Stimulated activated CD4-positive, alpha-beta T cell treated with anti-CD3 and anti-CD28 coated beads, Interleukin-2, amount 100 ng/mL, for 4 hours (primary cell): ENCODE measurements at regions not wholly inside any gene's neighbourhood (a gene's known extent, or its start where the extent isn't known, plus 50 kb on each side); places are given as distances from the start of the nearest gene placed in this dataset.
"Not testable (repeated sequence)": the region's sequence is repeated elsewhere in the genome, so short reads cannot be mapped to it uniquely, and the experiment has no call there.

Experiments
- DNase-seq: peaks from one replicate; pipeline ENCODE4 v3.0.0-alpha.2; 2020; ENCODE audit warnings: low read depth

- DNase-seq = no peak
Observed at GRCh38 chr2:146477383-146477782, 1367.4 kb upstream of the ACVR2A start.

- no peak for DNase-seq
Observed at GRCh38 chr2:146468578-146468977, 1376.3 kb upstream of the ACVR2A start.

GRCh38 chr2:146467425-146467824 lies 1377.4 kb upstream of the ACVR2A start:
- DNase-seq = no peak

- no peak for DNase-seq
Observed at GRCh38 chr2:146465460-146465859, 1379.4 kb upstream of the ACVR2A start.

GRCh38 chr2:146461068-146461467 lies 1383.8 kb upstream of the ACVR2A start:
- DNase-seq = no peak

- no peak for DNase-seq
Observed at GRCh38 chr2:146458585-146458984, 1386.2 kb upstream of the ACVR2A start.

- no peak for DNase-seq
Observed at GRCh38 chr2:146457221-146457620, 1387.6 kb upstream of the ACVR2A start.

GRCh38 chr2:146455325-146455724 lies 1389.5 kb upstream of the ACVR2A start:
- DNase-seq = no peak

- no peak for DNase-seq
Observed at GRCh38 chr2:146451972-146452371, 1392.9 kb upstream of the ACVR2A start.

- no peak for DNase-seq
Observed at GRCh38 chr2:146450131-146450530, 1394.7 kb upstream of the ACVR2A start.

- no peak for DNase-seq
Observed at GRCh38 chr2:146444987-146445386, 1399.8 kb upstream of the ACVR2A start.

- no peak for DNase-seq
Observed at GRCh38 chr2:146444085-146444484, 1400.7 kb upstream of the ACVR2A start.

- DNase-seq = no peak
Observed at GRCh38 chr2:146438246-146438645, 1406.6 kb upstream of the ACVR2A start.

- no peak for DNase-seq
Observed at GRCh38 chr2:146437712-146438111, 1407.1 kb upstream of the ACVR2A start.

- DNase-seq = no peak
Observed at GRCh38 chr2:146433116-146433875, 1411.5 kb upstream of the ACVR2A start.

GRCh38 chr2:146429366-146429765 lies 1415.5 kb upstream of the ACVR2A start:
- no peak for DNase-seq

GRCh38 chr2:146417942-146418341 lies 1426.9 kb upstream of the ACVR2A start:
- DNase-seq = no peak

GRCh38 chr2:146415291-146415690 lies 1429.5 kb upstream of the ACVR2A start:
- no peak for DNase-seq

GRCh38 chr2:146414456-146414855 lies 1430.4 kb upstream of the ACVR2A start:
- no peak for DNase-seq

GRCh38 chr2:146413086-146413610 lies 1431.7 kb upstream of the ACVR2A start:
- no peak for DNase-seq

- DNase-seq = no peak
Observed at GRCh38 chr2:146412625-146413024, 1432.2 kb upstream of the ACVR2A start.

- DNase-seq = not testable (repeated sequence)
Observed at GRCh38 chr2:146405402-146406309, 1439.2 kb upstream of the ACVR2A start.
